ENCODE measurements at regions not wholly inside any gene's neighbourhood (a gene's known extent, or its start where the extent isn't known, plus 50 kb on each side); places are given as distances from the start of the nearest gene placed in this dataset.

- TF ChIP-seq SP2 (tag by site-specific recombination; IDR thresholded peaks at IDR 0.05) (no peak), ZNF311 (tag by site-specific recombination; IDR thresholded peaks at IDR 0.05; ENCODE audit: borderline replicate concordance) (no peak), KLF16 (tag by site-specific recombination; IDR thresholded peaks at IDR 0.05) (no peak), MZF1 (tag by site-specific recombination; IDR thresholded peaks at IDR 0.05; ENCODE audit: borderline replicate concordance) (no peak), CTCF (tag by site-specific recombination; IDR thresholded peaks at IDR 0.05) (no peak), ZNF707 (tag by site-specific recombination; IDR thresholded peaks at IDR 0.05) (no peak)
- TF ChIP-seq, protein P1, sequence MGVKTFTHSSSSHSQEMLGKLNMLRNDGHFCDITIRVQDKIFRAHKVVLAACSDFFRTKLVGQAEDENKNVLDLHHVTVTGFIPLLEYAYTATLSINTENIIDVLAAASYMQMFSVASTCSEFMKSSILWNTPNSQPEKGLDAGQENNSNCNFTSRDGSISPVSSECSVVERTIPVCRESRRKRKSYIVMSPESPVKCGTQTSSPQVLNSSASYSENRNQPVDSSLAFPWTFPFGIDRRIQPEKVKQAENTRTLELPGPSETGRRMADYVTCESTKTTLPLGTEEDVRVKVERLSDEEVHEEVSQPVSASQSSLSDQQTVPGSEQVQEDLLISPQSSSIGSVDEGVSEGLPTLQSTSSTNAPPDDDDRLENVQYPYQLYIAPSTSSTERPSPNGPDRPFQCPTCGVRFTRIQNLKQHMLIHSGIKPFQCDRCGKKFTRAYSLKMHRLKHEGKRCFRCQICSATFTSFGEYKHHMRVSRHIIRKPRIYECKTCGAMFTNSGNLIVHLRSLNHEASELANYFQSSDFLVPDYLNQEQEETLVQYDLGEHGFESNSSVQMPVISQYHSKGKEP (tag by site-specific recombination; IDR thresholded peaks at IDR 0.05) = no peak
Measured at GRCh38 chr1:229810140-229810539, 184.1 kb downstream of the URB2 start.

Measured in HEK293 (cell line).